ENCODE measurements at regions not wholly inside any gene's neighbourhood (a gene's known extent, or its start where the extent isn't known, plus 50 kb on each side); places are given as distances from the start of the nearest gene placed in this dataset.

- no peak for DNase-seq
Measured at GRCh38 chr13:58827904-58828303, 1196.4 kb downstream of the PCDH17 start.

DNA sequence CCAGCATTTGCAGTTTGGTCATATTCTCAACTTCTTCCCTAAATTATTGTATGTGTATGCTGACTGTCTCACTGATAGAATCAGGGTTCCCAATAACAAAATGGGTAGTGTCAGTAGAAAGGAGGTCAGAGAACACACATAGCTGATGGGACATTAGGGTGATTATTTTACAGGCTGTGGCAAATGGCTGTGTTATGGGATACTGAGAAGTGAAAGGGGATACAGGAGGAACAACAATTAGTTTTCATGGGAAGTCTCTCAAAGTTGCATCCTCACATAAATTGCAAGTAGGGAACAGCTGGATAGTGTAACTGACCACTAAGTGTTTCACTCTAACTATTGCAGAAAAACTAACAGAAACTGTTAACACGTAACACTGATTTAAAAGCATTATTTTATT lies 1199.3 kb downstream of the PCDH17 start:
- DNase-seq, result no peak

DNA sequence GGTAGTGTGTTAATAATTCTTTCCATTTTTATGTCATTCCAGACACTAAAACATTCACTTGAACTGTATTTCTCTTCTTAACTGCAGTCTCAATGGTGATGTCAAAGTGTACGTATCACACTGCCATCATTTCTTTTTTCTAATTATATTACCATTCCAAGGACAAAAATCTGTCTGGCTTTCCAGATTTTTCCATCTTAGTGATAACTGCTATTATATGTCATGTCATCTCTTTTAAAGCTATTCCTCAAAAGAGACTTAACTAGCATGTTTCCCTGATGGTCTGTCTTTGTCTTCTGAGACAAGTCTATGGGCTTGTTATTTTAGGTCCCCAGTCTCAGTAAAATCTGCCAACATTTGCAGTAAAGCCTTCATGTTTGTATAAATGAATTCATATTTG lies 1207.1 kb downstream of the PCDH17 start:
- DNase-seq, result no peak

GRCh38 chr13:58843071-58843470 lies 1211.5 kb downstream of the PCDH17 start:
- DNase-seq, result no peak

DNA sequence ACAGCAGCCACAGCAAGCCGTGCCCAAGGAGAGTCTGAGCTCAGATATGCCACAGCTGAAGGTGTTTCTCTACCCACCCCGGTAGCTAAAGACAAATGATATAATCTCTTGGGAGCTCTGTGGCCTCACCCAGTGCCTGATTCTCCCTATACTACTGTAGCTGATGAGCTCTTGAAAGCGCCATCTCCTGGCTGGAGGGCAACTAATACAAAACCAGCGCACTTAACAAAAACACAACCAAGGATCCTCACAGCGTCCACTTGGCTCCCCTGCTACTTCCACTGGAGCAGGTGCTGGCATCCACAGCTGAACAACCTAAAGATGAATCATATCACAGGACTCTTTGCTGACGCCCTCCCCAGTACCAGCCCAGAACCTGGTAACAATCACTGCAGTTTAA lies 1212.0 kb downstream of the PCDH17 start:
- no peak for DNase-seq

- no peak for DNase-seq
Measured at GRCh38 chr13:58850161-58850560, 1218.6 kb downstream of the PCDH17 start.

GRCh38 chr13:58852076-58852475 lies 1220.5 kb downstream of the PCDH17 start:
- no peak for DNase-seq

- DNase-seq, result no peak
Measured at GRCh38 chr13:58855283-58855682, 1223.7 kb downstream of the PCDH17 start.

DNA sequence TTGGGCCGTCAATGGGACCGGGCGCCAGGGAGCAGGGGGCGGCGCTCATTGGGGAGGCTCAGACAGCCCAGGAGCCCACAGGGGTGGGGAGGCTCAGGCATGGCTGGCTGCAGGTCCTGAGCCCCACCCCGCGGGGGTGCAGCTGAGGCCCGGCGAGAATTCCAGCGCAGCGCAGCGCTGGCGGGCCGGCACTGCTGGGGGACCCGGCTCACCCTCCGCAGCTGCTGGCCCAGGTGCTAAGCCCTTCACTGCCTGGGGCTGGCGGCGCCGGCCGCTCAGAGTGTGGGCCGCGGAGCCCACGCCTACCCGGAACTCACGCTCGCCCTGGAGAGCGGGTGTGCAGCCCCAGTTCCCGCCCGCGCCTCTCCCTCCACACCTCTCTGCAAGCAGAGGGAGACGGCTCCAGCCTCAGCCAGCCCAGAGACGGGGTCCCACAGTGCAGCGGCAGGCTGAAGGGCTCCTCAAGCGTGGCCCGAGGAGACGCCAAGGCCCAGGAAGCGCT lies 1227.4 kb downstream of the PCDH17 start:
- DNase-seq, result no peak

DNA sequence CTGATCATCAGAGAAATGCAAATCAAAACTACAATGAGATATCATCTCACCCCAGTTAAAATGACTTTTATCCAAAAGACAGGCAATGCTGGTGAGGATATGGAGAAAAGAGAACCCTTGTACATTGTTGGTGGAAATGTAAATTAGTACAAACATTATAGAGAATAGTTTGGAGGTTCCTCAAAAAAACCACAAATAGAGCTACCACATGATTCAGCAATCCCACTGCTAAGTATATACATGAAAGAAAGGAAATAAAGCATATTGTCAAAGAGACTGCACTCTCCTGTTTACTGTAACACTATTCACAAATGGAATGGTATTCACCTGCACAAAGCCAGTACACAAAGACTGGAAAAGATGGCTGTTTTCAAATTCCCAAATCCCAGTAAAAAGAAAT lies 1233.7 kb downstream of the PCDH17 start:
- DNase-seq, result peak; percentile 69

DNA sequence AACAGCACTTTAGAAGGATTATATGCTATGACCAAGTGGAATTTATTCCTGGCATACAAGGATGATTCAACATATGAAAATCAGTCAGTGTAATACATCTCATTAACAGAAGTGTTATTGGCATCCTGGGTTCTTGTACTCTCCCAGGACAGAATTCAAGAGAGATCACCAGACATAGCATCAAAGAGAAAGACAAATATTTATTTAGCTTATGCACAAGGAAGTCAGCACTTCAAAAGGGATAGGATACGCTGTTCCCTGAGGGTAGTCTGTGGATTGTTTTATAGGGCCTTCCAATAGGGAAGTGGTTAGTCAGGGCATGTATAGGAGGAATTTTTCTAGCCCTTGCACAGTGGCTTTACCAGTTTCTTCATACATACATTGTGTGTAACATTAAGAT lies 1238.0 kb downstream of the PCDH17 start:
- DNase-seq, result peak; percentile 19

DNA sequence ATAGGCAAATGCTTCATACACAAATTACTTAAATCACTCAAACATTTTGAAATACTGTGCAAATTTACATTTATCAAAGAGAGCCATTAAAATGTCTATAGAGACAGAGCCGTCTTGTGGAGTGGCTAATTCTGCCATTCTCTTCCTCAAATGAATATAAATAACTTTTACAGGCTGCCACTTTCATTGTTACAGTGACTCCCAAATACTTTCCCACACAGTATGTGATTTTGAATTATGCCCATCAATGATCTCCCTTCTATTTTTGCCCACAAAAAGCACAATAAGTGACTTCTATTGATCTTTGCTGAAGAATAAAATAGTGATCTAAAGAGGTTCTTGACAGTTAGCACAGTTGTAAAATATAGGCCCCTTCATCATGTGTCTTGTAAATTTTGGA lies 1244.9 kb downstream of the PCDH17 start:
- DNase-seq, result no peak

DNA sequence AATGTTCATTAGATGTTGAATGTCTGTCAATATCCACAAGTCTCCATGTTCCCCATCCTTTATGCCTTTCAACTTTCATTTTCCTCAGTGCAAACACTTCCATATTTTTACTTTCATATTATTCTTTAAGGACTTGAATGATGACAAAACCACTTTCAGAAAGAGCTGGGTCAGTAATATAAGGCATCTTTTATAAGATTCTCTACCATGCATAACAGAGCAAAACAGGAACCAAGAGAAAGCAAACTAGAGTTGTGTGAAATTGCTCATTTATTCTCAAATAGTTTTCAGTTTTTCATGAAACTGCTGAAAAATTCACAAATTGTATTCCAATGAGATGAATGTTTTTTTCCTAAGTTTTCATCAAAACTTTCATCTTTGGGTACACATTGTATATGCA lies 1247.6 kb downstream of the PCDH17 start:
- peak; percentile 48 for DNase-seq

DNA sequence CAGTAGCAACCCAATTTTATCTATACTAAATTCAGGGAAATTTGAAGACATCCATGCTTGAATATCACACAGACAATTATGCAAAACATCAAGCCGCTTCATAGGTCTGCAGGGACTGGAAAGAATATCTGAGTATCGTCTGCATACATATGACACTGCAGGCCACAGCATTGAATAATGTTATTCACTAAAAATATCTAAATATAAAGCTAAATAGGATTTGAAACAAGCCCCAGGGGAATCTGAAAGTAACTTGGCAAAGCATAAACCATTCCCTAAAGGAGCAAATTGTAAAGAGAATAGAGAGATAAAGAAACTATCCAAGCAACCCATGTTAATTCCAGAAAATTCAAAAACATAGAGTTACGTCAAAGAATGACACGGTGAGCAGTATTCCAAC lies 1251.0 kb downstream of the PCDH17 start:
- no peak for DNase-seq

- no peak for DNase-seq
Measured at GRCh38 chr13:58883405-58883804, 1251.9 kb downstream of the PCDH17 start.

DNA sequence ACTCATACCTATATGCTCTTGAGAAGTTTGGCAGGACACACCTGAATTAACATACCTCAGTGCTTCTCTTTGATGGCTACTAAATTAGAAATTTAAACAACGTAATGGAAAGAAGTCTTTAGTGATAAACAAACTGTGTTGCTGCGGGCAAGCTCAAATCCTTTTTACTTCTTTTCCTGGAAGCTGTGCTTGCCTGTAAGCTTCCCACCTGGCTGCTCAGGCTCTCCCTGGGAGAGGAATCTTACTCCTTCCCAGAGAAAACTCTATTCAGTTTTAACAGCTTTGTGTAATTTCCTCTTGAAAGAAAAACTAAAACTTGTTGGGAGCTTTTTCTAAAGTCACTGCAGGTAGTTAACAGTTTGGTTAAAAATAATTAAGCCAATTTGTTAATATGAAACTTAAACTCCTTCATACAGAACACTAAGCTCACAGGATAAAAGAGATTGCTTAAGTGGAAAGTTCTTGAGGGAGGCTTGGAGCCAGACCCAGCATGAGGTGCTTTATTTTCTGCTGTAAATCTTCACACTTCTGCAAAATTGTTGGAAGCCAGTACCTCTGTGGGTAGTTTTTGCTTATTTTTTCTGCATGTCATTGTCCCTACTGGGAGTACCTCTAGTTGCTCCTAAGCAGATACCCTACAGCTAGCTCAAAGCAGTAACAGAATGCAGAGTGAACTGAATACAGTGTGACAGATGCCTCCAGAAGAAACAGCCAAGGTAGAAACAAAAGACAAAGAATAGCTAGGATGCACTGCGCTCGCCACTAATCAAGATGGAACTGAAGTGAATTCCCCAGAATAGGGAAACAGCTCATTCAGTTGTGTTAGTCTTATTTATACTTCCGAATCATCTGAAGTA lies 1253.0 kb downstream of the PCDH17 start:
- no peak for DNase-seq

GRCh38 chr13:58889474-58889873 lies 1257.9 kb downstream of the PCDH17 start:
- no peak for DNase-seq

- DNase-seq, result no peak
Measured at GRCh38 chr13:58893396-58893795, 1261.9 kb downstream of the PCDH17 start.

- no peak for DNase-seq
Measured at GRCh38 chr13:58906329-58907007, 1257.3 kb downstream of the DIAPH3 start.

- no peak for DNase-seq
Measured at GRCh38 chr13:58907347-58907746, 1256.4 kb downstream of the DIAPH3 start.

- DNase-seq, result no peak
Measured at GRCh38 chr13:58908019-58908679, 1255.6 kb downstream of the DIAPH3 start.

DNA sequence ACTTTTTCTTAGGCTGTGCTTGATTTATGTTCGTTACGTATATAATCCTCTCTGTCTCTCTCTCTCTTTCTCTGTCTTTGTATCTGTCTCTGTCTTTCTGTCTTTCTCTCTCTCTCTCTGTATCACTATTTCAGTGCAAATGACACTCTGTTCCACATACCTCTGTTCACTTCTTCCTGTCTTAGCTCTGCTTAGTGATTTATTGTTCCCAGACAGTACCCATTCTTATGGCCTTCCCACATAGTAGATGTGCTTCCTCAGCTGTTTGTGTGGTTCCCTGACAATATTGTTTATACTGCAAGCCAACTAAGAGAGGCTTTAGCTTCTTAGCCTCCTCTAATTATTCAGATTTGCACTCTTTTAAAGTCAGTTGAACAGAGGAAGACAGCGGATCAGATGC lies 1244.2 kb downstream of the DIAPH3 start:
- DNase-seq, result no peak

DNA sequence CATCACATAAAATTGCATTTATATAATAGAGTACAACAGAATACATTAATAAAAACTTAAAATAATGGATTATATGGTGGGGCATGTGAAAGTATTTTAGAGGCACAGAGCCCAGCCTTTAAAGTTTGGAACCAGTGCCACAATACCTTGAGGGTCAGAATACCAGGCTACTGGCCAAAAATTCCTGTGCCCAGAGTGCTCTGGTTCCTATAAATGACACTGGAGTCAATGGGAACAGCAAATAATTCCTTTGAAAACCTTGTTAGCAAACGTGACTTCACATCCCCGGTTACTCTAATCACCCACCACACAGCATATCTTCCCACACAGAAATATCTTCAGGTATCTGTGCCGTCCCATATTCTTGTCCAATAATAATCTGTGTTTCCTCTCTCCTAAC lies 1242.6 kb downstream of the DIAPH3 start:
- DNase-seq, result no peak

GRCh38 chr13:58926858-58927257 lies 1236.9 kb downstream of the DIAPH3 start:
- no peak for DNase-seq

All from MV-4-11 (cell line).